ENCODE measurements at regions not wholly inside any gene's neighbourhood (a gene's known extent, or its start where the extent isn't known, plus 50 kb on each side); places are given as distances from the start of the nearest gene placed in this dataset.
A peak's percentile ranks its signal among the peaks of the same experiment; 100 is the strongest.
"Not testable (repeated sequence)": the region's sequence is repeated elsewhere in the genome, so short reads cannot be mapped to it uniquely, and the experiment has no call there.

DNA sequence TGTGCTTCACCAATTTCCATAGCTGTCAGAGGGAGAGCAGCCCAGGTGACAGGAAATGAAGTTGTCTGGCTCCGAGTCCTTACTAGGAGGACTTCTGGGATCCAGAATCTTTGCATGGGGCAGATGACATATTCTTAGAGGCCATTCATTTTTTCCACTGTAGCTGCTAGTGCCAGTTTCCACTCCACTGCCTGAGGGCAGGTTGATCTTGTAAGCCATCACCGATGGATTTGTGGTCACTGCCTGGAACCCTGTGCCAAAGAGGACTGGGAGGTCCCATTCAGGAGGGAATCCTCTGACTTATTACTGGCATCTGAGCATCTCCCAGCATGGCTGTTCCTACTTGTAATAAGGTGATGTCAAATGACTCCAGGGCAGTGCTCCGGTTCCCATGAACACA is 144.1 kb upstream of the KCNJ18 start:
- H3K27ac Mint-ChIP-seq: no peak overlapping the region
- DNase-seq (no peak), ATAC-seq (no peak)
- peaks cover 7% of the 10 kb centered on the region for H3K36me3 Mint-ChIP-seq
- H3K4me3 Mint-ChIP-seq: no peak overlapping the region
- CTCF ChIA-PET: interaction anchor here (1.4 kb wide), 1 partner anchor 429 kb away, joined by 3 read pairs; no protein-coding TSS in a partner anchor
- H3K4me1 Mint-ChIP-seq: peaks cover 28% of the 10 kb centered on the region
- H3K27me3 Mint-ChIP-seq: peaks cover 14% of the 10 kb centered on the region
- no peaks in the 10 kb centered on the region for H3K9me3 Mint-ChIP-seq (ENCODE audit: low read depth)

DNA sequence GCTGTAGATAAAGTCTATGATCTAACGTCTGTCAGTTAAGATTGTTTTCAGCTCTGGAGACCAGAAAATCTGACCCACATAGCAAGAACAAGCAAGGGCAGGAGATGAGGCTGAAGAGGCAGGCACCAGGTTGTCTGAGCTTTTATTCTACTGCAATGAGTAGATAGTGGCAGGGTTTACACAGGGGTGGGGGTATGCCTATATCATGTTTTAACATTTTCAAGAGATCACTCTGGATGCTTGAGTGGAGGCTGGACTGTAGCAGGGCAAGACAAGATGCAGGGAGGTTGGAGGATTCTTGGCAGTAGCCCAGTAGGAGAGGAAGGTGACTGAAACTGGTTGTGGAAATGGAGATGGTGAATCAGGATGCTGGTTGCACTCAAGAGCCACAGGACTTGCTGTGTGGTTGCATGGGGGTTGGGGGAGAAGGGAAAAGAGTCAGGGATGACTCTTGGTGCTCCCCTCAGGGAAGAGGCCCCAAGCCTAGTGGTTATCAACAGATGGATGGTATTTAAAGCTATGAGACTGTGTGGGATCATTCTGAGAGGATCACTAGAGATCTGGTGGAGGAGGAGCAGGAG is 143.1 kb upstream of the KCNJ18 start:
- DNase-seq: no peak
- peaks cover 8% of the 10 kb centered on the region for H3K36me3 Mint-ChIP-seq
- peak overlapping the region; percentile 44 for H3K4me3 Mint-ChIP-seq
- H3K4me1 Mint-ChIP-seq: peaks cover 28% of the 10 kb centered on the region
- no peaks in the 10 kb centered on the region for H3K9me3 Mint-ChIP-seq (ENCODE audit: low read depth)
- peak overlapping the region; percentile 4 for H3K27ac Mint-ChIP-seq
- no peak for ATAC-seq
- peaks cover 20% of the 10 kb centered on the region for H3K27me3 Mint-ChIP-seq
- CTCF ChIA-PET: interaction anchor here (1.1 to 1.4 kb wide), 2 partner anchors 8 to 430 kb away, joined by 3 to 4 read pairs; no protein-coding TSS in a partner anchor

DNA sequence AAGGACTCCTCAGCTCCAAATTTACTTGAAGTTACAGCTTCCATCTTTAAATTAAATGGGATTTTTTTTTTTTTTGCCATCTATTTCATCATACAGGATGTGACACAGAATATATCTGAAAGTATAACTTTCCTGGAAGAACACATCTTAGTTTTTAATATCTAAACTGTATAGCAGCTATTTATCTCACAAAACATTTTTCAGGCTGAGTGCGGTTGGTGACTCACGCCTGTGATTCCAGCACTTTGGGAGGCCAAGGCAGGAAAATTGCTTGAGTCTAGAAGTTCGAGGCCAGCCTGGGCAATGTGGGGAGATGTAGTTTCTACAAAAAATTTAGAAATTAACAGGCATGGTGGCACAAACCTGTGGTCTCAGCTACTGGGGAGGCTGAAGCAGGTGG is 142.3 kb upstream of the KCNJ18 start:
- H3K9me3 Mint-ChIP-seq (ENCODE audit: low read depth); DNase-seq; ATAC-seq; H3K36me3 Mint-ChIP-seq: not testable (repeated sequence)
- CTCF ChIA-PET: interaction anchor here (1.1 to 1.2 kb wide), 2 partner anchors 9 to 262 kb away, joined by 3 to 4 read pairs; no protein-coding TSS in a partner anchor
- peaks cover 27% of the 10 kb centered on the region for H3K27me3 Mint-ChIP-seq
- peak overlapping the region; percentile 56 for H3K27ac Mint-ChIP-seq
- peaks cover 28% of the 10 kb centered on the region for H3K4me1 Mint-ChIP-seq
- H3K4me3 Mint-ChIP-seq: peak overlapping the region; percentile 80

DNA sequence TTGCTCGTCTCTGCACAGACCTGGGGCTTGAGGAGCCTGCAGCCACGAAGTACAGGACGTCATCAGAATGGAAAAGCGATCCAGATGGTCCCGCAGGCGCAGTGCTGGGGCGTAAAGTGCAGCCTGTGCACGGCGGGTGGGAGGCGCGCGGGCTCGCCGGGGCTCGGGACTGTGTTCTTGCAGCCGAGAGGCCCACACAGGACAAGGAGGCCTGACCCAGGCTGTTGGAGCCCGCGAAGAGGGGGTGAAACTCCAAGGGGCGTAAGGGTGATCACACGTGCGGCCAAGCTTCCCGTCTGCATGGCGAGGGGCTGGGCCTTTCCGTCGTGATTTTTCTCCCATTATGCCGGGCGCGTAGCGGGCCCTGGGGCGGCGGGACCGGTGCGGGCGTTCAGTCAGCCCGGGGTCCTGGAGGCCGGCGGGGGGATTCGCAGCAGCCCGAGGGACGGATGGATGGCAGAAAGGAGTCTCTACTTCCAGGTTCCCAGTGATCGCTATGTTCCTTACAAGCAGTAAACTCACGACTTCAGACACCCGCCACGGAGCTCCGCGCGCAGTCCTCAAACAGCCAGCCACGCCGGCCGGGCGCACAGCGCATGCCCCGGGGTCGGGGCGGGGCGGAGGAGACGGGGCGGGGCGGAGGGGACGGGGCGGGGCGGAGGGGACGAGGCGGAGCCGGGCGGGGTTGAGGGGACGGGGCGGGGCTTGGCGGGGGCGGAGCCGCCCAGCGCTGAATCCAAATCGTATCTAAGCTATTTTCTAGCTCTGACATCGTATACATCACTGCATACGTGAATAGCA is 141.0 kb upstream of the KCNJ18 start:
- Mint-ChIP-seq H3K4me1 (peaks cover 21% of the 10 kb centered on the region), H3K27ac (peak overlapping the region; percentile 39), H3K36me3 (peaks cover 9% of the 10 kb centered on the region), H3K4me3 (peak overlapping the region; percentile 80), H3K27me3 (peaks cover 34% of the 10 kb centered on the region), H3K9me3 (ENCODE audit: low read depth) (peaks cover 3% of the 10 kb centered on the region)
- CTCF ChIA-PET: interaction anchor here (1.0 to 1.7 kb wide), 3 partner anchors 94 to 271 kb away, joined by 3 to 5 read pairs (median 3); no protein-coding TSS in a partner anchor
- DNase-seq: peak; percentile 77
- ATAC-seq: peak; percentile 96

DNA sequence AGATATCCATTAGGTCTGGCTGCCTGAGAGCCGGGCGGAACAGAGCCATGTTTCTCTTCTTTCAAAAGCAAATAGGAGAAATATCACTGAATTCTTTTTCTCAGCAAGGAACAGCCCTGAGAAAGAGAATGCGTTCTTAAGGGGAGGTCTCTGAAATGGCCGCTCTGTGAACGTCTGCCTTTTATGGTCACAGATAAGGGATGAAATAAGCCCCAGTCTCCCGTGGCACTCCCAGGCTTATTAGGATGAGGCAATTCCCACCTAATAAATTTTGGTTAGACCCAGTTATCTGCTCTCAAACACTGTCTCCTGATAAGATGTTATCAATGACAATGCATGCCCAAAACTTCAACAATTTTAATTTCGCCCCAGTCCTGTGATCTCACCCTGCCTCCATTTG is 133.4 kb upstream of the KCNJ18 start:
- H3K27ac Mint-ChIP-seq; H3K36me3 Mint-ChIP-seq; DNase-seq; H3K9me3 Mint-ChIP-seq (ENCODE audit: low read depth); H3K4me1 Mint-ChIP-seq; H3K4me3 Mint-ChIP-seq; CTCF ChIA-PET; ATAC-seq: not testable (repeated sequence)
- H3K27me3 Mint-ChIP-seq: peaks cover 25% of the 10 kb centered on the region

DNA sequence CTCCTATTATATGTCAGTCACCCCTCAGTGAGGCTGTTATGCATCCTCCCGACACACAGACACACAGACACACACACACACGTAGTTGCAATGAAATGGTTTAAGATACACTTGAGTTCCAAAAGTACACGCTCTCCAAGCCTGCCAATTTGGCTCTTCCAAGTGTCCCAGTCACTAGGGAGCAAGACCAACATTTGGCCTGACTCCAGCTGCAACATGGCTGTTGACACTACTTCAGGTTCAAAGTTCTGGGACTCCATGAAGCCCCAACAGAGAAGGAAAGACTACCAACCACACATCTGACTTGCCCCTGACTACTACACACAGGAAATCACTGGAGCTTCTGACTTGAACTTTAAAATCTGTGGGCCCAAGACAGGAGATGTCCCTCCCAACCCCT is 128.1 kb upstream of the KCNJ18 start:
- no peak overlapping the region for H3K27ac Mint-ChIP-seq
- no peak for DNase-seq
- H3K4me1 Mint-ChIP-seq: no peaks in the 10 kb centered on the region
- ATAC-seq: no peak
- peaks cover 7% of the 10 kb centered on the region for H3K27me3 Mint-ChIP-seq
- no peaks in the 10 kb centered on the region for H3K36me3 Mint-ChIP-seq
- peaks cover 1% of the 10 kb centered on the region for H3K9me3 Mint-ChIP-seq (ENCODE audit: low read depth)
- no peak overlapping the region for H3K4me3 Mint-ChIP-seq
- CTCF ChIA-PET: no interaction called here

DNA sequence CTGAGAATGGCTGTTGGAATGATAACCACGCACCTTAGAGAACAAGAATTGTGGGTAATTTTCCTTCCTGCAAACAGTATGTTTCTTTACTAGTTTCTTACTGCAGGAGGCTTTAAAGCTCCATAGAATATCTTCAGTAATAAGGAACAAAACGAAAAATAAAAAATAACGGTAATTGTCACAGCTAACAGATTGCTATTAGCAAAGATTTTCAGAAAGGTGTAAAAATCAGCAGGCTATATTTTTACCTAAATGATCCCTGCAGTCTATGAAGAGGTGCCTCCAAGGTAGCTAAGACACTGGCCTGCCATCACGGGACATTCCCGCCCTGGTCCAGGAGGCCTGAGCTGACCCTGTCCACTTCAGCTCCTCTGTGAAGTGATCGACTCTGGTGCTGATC is 127.6 kb upstream of the KCNJ18 start:
- CTCF ChIA-PET; H3K27me3 Mint-ChIP-seq; H3K4me3 Mint-ChIP-seq; H3K36me3 Mint-ChIP-seq; DNase-seq; H3K27ac Mint-ChIP-seq; ATAC-seq; H3K4me1 Mint-ChIP-seq; H3K9me3 Mint-ChIP-seq (ENCODE audit: low read depth): not testable (repeated sequence)

DNA sequence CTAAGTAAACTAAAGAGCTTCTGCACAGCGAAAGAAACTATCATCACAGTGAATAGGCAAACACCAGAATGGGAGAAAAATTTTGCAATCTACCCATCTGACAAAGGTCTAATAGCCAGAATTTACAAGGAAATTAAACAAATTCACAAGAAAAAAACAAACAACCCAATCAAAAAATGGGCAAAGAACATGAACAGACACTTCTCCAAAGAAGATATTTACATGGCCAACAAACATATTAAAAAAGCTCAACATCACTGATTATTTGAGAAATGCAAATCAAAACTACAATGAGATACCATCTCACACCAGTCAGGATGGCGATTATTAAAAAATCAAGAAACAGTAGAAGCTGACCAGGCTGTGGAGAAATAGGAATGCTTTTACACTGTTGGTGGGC is 121.9 kb upstream of the KCNJ18 start:
- H3K4me3 Mint-ChIP-seq; H3K36me3 Mint-ChIP-seq; DNase-seq; ATAC-seq; H3K9me3 Mint-ChIP-seq (ENCODE audit: low read depth); CTCF ChIA-PET; H3K27me3 Mint-ChIP-seq; H3K4me1 Mint-ChIP-seq; H3K27ac Mint-ChIP-seq: not testable (repeated sequence)

DNA sequence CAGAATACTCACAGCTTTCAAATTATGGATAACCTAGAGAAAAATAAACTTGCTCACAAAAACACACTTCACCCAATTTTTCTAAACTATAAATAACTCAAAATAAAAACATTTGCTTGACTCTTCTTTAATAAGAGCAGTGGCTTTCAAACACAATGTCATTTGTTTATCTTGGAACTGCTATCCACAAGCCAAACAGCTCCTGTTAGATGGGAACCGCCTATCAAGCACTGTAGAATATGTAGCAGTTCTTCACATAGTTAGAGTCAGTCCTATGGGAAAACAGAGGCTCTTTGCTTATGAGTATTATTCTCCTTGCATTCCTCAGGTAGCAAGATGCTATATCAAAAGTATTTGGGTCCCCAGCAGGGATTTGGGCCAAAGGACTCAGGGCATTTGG is 120.2 kb upstream of the KCNJ18 start:
- CTCF ChIA-PET, H3K4me3 Mint-ChIP-seq: not testable (repeated sequence)

DNA sequence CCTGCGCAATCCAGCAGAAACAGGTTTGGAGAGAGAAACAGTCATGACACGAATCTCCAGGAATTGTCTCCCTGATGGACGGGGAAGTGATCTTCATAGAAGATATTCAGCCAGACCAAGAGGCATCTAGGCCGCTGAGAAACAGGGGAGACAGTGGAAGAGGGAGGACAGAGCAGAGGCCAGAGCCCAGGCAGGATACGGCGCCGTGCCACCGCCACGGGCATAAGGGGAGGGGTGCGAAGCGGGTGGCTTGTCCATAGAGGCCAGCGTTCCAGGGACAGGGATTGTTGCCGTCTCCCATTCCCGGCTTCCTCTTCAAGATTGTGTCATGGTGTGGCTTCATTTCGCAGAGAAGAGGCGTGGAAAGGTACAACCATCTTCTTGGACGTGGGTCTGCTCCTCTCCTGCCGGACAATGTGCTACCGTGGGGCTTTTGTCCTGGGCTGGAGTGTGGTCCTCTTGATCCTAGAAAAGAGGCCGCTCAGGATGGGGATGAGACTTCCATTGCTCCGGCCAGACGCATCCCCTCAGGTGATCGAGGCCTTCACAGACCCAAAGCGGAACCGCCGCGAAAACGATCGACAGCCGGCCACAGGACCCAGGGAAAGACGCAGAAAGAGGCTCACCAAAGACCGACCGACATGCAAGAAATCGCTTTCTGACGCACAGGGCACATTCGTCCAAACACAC is 118.9 kb upstream of the KCNJ18 start:
- CTCF ChIA-PET; H3K9me3 Mint-ChIP-seq (ENCODE audit: low read depth); H3K36me3 Mint-ChIP-seq; ATAC-seq; H3K27ac Mint-ChIP-seq; H3K27me3 Mint-ChIP-seq; H3K4me3 Mint-ChIP-seq; DNase-seq; H3K4me1 Mint-ChIP-seq: not testable (repeated sequence)

More for the DNA sequence above, 120.2 kb upstream of the KCNJ18 start:
- H3K27me3 Mint-ChIP-seq; DNase-seq; H3K36me3 Mint-ChIP-seq; H3K27ac Mint-ChIP-seq; H3K9me3 Mint-ChIP-seq (ENCODE audit: low read depth); H3K4me1 Mint-ChIP-seq; ATAC-seq: not testable (repeated sequence)

DNA sequence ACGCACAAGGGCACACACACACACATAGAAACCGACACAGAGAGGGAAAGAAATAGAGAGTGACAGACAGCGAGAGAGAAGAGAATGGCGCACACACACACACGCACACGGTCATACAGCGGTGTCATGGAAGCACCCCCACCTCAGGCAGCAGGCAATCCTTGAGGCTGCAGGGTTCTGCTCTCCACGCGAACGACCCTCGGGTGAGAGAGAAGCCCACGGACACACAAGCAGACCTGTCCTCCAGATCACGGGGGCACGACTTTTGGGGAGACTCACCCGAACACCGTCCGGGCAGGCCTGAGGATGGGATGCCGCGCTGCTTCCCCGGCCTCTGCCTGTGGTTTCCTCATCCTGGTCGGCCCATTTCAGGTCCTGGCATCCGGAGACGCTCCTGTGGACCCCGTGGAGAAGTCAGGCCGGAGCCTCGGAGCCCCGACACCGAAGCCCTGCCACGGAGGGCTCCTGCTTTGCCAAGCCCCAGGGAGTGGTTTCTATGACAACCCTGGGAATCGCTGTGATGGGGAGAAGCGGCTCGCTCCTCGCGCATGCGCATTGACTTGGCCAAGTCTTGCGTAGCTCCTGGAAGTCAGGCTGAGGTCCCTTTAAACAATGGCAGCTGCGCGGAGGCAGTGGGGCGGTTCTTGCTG is 118.2 kb upstream of the KCNJ18 start:
- Mint-ChIP-seq H3K4me3 (no peak overlapping the region), H3K9me3 (ENCODE audit: low read depth) (peaks cover 2% of the 10 kb centered on the region), H3K27me3 (no peaks in the 10 kb centered on the region), H3K4me1 (no peaks in the 10 kb centered on the region), H3K36me3 (no peaks in the 10 kb centered on the region), H3K27ac (no peak overlapping the region)
- DNase-seq (no peak), ATAC-seq (no peak)
- CTCF ChIA-PET: no interaction called here

DNA sequence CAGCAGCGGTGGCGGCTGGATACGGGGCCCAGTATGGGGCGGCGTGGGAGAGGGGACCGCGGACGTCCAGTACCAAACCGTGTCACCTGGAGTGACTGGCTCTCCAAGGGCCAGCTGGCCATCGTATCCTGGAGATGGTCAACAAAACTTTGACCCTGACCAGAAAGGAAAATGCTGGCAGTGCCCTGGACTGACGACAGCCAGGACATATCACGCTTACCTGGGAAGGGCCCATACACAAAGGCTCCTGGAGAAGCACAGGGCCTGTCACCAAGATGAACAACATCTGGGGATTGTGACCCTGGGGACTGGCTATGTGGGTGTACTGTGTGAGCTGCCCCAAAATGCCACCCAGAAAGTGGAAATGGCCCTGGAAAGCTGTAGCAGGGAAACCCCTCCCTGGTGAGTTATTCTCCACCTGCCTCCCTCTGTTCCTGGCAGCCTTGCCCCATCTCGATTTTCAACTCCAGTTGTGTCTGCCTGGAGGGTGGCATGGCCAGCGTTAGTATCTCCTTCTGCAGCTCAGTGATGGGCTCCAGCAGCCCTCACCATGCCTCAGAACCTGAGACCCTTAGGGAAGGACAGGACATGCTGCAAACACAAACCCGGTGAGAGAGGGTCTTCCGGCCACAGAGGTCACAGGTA is 117.6 kb upstream of the KCNJ18 start:
- H3K9me3 Mint-ChIP-seq (ENCODE audit: low read depth); H3K27ac Mint-ChIP-seq; ATAC-seq: not testable (repeated sequence)

DNA sequence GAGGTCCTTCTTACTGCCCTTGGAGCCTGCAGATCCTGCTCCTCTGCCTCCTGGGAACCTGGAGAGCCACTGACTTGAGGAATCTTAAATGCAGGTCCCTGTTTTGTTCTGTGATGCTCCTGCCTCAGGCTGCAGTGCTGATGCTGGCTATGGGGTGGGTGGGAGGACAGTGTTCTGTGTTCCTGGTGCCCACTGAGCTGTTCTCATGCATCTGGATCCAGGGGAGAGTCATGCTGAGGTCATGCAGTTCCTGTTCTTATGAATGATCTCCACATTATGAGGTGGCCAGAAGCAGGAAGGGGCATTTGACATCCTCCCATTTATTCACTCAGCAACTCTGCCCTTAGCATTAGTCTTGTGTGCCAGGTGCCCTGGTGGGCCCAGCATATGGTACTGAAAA is 113.5 kb upstream of the KCNJ18 start:
- DNase-seq; CTCF ChIA-PET; H3K4me3 Mint-ChIP-seq; H3K4me1 Mint-ChIP-seq; H3K27me3 Mint-ChIP-seq; ATAC-seq; H3K9me3 Mint-ChIP-seq (ENCODE audit: low read depth); H3K27ac Mint-ChIP-seq; H3K36me3 Mint-ChIP-seq: not testable (repeated sequence)

More for the DNA sequence above, 117.6 kb upstream of the KCNJ18 start:
- H3K4me3 Mint-ChIP-seq, DNase-seq, H3K36me3 Mint-ChIP-seq, H3K4me1 Mint-ChIP-seq, CTCF ChIA-PET, H3K27me3 Mint-ChIP-seq: not testable (repeated sequence)

Data from activated CD8-positive, alpha-beta memory T cell treated with anti-CD3 and anti-CD28 coated beads, Interleukin-2, amount 10 ng/mL, durations not matched to agents 7 days and 5 days (primary cell).